OCI-LY3 (cell line): ENCODE measurements at regions not wholly inside any gene's neighbourhood (a gene's known extent, or its start where the extent isn't known, plus 50 kb on each side); places are given as distances from the start of the nearest gene placed in this dataset.

Experiments used
- CTCF ChIP-seq: fragments of 200-600, 300-600 bp; sonication (generic); IDR thresholded peaks from 2 replicates; pipeline ENCODE4 v1.5.1; 2014; ENCODE audit warnings: antibody characterized with exemption, low read length, low read depth
- EZH2phosphoT487 ChIP-seq: fragments of 200-600 bp; shearing (Covaris generic); IDR thresholded peaks from 2 replicates; pipeline ENCODE4 v1.6.1; 2018; ENCODE audit warnings: antibody characterized with exemption, mixed run types, low read depth

- TF ChIP-seq CTCF (no peak), EZH2phosphoT487 (no peak)
Observed at GRCh38 chr4:135601351-135601750, 1399.8 kb upstream of the PABPC4L start.
